Stomach (tissue), 8 donors: ENCODE measurements at regions not wholly inside any gene's neighbourhood (a gene's known extent, or its start where the extent isn't known, plus 50 kb on each side); places are given as distances from the start of the nearest gene placed in this dataset.

Experiments used
- DNase-seq, 2 donors: peaks; one replicate each; pipeline versions ENCODE4 v3.0.0 to v3.0.0-alpha.2; 2013 to 2019
- H3K27ac ChIP-seq, 5 donors: fragments of 200-600 bp in 4 of 5; sonication (generic) in 4 of 5; one replicate each; pipeline ENCODE4 v1.5.1; 2013 to 2019; ENCODE audit warnings: mild to moderate bottlenecking in 1 of 5, moderate library complexity in 1 of 5
- H3K27me3 ChIP-seq, 3 donors: fragments of 200-600 bp; sonication (generic); one replicate each; pipeline ENCODE4 v1.5.1; 2017 to 2019; ENCODE audit warnings: mixed run types in 1 of 3
- H3K36me3 ChIP-seq, 4 donors: fragments of 200-600 bp; sonication (generic); 1 replicate in 3 of 4; 2 replicates in 1 of 4; pipeline ENCODE4 v1.5.1; 2016 to 2019
- H3K4me1 ChIP-seq, 4 donors: fragments of 200-600 bp; sonication (generic); one replicate each; pipeline ENCODE4 v1.5.1; 2016 to 2019
- H3K4me3 ChIP-seq, 4 donors: fragments of 200-600 bp; sonication (generic) in 3 of 4; one replicate each; pipeline ENCODE4 v1.5.1; 2016 to 2019; ENCODE audit warnings: mild to moderate bottlenecking in 1 of 4
- H3K9me3 ChIP-seq, 4 donors: fragments of 200-600 bp; sonication (generic); one replicate each; pipeline ENCODE4 v1.5.1; 2016 to 2019
- CTCF ChIP-seq, 7 experiments: fragments of 450-650 bp in 4 of 7; fragments of 200-600 bp in 3 of 7; sonication (generic) in 3 of 7; IDR thresholded peaks; one replicate each; pipeline ENCODE4 v1.5.1; 2016 to 2019; ENCODE audit warnings: antibody characterized with exemption in 7 of 7, control low read depth in 2 of 7, mild to moderate bottlenecking in 1 of 7
- EP300 ChIP-seq: sonication (generic); formaldehyde crosslinking; IDR thresholded peaks from one replicate; pipeline ENCODE4 v1.6.1; 2017; ENCODE audit warnings: antibody characterized with exemption
- POLR2A ChIP-seq, 4 donors: fragments of 450-650 bp; IDR thresholded peaks; one replicate each; pipeline ENCODE4 v1.6.1; 2016; ENCODE audit warnings: antibody characterized with exemption in 4 of 4, control low read depth in 2 of 4, mild to moderate bottlenecking in 1 of 4, moderate library complexity in 1 of 4
- POLR2AphosphoS5 ChIP-seq, 3 donors: sonication (generic); formaldehyde crosslinking; IDR thresholded peaks; one replicate each; pipeline ENCODE4 v1.6.1; 2016; ENCODE audit warnings: antibody characterized with exemption in 3 of 3
- WGBS, 5 donors: extraction: QIAGEN DNeasy Blood & Tissue Kit in 3 of 5; methylation state at CpG; one replicate each; pipeline versions ENCODE4 v1.1.5 to v1.1.7; 2013 to 2018; 5-methylcytosine and 5-hydroxymethylcytosine counted together
- intact Hi-C: fragments of 100-400 bp; cut with DNase I; formaldehyde crosslinking; loops from one replicate; pipeline ENCODE4 v1.15.1; 2023; ENCODE audit warnings: low total_unique reads
- donor health status: healthy with polysubstance abuse.
- donor health status: Bipolar disorder and iron deficiency.
- donor health status: healthy.

DNA sequence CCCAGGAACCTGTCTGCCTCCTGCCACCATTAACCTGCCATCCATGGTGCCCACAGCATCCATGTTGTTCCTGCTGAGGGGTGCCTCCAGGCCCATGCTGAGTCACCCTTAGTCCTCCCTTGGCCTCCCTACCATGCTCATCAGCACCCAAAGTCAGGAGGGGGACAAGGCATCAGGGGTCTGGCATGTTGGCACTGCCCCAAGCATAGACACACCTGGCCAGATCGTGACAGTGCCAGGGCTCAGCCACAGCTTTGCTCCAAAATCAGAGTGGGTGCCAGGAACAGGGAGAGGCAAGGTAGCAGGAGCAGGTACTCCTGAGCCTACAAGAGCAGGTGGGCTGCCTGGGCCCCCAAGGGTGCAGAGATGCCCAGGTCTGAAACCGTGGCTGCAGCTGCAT is 566.6 kb downstream of the TLE1 start:
- Histone ChIP-seq H3K4me3 (no peak overlapping the region), H3K36me3 (no peaks in the 10 kb centered on the region), H3K27ac (no peak overlapping the region), H3K27me3 (no peaks in the 10 kb centered on the region), H3K4me1 (no peaks in the 10 kb centered on the region), H3K9me3 (no peaks in the 10 kb centered on the region)
- DNase-seq: no peak
- intact Hi-C loops: no loop called here
- 79 to 94% (median 87%) methylated on average over 2 of the region's 2 CpGs; no CpG with 5 or more reads in 1 of the 5 donors for whole genome bisulfite sequencing, 5 donors
- no peak for TF ChIP-seq EP300
- TF ChIP-seq CTCF (IDR thresholded peaks at IDR 0.05): no peak
- TF ChIP-seq POLR2A (IDR thresholded peaks at IDR 0.05): no peak
- no peak for TF ChIP-seq POLR2AphosphoS5 (IDR thresholded peaks at IDR 0.05)

DNA sequence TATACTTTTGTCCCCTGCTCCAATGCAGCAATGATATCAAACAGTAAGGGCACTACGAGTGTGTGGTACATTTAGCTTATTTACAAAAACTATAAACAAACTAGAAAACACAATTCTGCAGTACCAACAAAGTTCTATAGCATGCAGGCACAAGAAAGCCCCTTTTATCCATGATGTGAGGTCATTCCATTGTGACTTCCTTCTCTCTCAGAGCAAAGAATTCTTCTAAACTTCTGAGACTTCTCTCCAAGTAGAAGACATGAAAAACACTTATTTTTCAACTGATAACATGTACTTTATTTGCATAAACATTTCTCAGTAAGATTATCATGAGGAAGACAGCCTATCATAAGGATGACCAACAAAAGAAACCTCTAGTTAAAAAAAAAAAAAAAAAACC is 569.8 kb downstream of the TLE1 start:
- H3K4me3 ChIP-seq: no peak overlapping the region
- TF ChIP-seq POLR2A (IDR thresholded peaks at IDR 0.05) (no peak), EP300 (no peak), CTCF (IDR thresholded peaks at IDR 0.05) (no peak), POLR2AphosphoS5 (IDR thresholded peaks at IDR 0.05) (no peak)
- intact Hi-C loops: no loop called here
- no peaks in the 10 kb centered on the region for H3K36me3 ChIP-seq
- no peaks in the 10 kb centered on the region for H3K27me3 ChIP-seq
- no peak overlapping the region for H3K27ac ChIP-seq
- WGBS, 5 donors: 68 to 76% (median 70%) methylated on average over 1 of the region's 1 CpG
- H3K4me1 ChIP-seq: no peaks in the 10 kb centered on the region
- no peaks in the 10 kb centered on the region for H3K9me3 ChIP-seq
- DNase-seq: no peak

DNA sequence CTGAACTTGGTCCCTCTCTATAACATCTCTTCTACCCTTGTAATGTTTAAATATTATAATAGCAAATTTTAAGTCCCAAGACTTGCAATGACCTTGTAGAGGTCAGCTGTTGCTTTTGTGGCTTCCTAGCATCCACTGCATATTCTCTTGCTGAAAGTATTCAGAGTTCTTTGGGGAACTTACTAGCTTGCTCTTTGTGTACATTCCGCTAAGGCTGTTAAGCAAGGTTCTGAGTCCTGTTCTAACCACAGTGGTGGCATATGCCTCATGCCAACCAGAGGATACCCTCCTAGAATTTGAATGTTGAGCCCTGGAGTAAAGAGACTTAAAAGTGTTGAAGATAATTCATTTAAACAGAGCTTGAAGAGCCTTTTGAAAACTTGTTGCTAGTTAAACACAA is 570.9 kb downstream of the TLE1 start:
- 89 to 100% (median 95%) methylated on average over 1 of the region's 1 CpG for WGBS, 5 donors
- H3K27me3 ChIP-seq: no peaks in the 10 kb centered on the region
- DNase-seq: no peak
- no peaks in the 10 kb centered on the region for H3K4me1 ChIP-seq
- no peak overlapping the region for H3K4me3 ChIP-seq
- intact Hi-C loops: no loop called here
- H3K27ac ChIP-seq: no peak overlapping the region
- TF ChIP-seq EP300 (no peak), POLR2AphosphoS5 (IDR thresholded peaks at IDR 0.05) (no peak), CTCF (IDR thresholded peaks at IDR 0.05) (no peak)
- no peaks in the 10 kb centered on the region for H3K9me3 ChIP-seq
- H3K36me3 ChIP-seq: no peaks in the 10 kb centered on the region

DNA sequence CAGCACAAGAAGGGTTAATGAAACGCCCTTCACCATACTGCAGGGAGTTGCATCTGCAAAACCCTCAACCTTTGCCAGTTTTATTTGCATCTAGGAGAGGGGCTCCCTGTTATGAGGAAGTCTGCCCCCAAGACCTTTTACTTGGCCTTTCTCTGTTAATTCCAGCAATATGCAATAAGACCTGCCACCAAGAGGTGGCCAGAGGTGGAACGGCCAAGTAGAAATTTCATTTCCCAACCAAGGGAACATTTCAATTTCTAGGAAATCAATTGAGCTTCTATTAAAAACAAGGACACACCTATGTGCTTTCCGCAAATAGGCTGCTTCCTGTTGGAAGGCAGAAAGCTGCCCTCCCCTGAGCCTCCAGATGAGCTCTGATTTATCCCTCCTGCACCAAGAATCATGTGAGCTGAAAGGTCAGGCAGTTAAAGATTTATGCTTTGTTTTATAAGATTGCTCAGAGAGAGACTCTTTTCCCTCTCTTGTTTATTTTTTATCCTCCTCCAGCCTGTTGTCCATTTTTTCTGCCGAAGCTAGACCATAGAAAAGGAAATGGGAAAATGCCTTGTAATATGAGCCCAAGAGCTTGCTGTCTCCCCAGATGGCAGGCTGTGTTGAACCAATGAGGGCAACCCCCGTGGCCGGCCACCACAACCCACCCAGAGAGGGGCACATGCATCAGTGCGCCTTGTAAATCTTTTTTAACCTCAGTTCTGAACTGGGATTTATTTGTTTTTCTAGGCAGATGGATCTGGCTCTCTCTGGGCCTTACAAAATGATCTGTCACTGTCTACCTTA is 572.8 kb downstream of the TLE1 start:
- Histone ChIP-seq H3K4me3 (no peak overlapping the region), H3K4me1 (no peaks in the 10 kb centered on the region), H3K27ac (no peak overlapping the region), H3K27me3 (no peaks in the 10 kb centered on the region), H3K36me3 (no peaks in the 10 kb centered on the region), H3K9me3 (no peaks in the 10 kb centered on the region)
- TF ChIP-seq POLR2AphosphoS5 (IDR thresholded peaks at IDR 0.05): no peak
- TF ChIP-seq EP300: no peak
- TF ChIP-seq POLR2A (IDR thresholded peaks at IDR 0.05): no peak
- intact Hi-C loops: no loop called here
- WGBS, 5 donors: 68 to 72% (median 71%) methylated on average over 7 of the region's 7 CpGs
- DNase-seq: no peak

GRCh38 chr9:81113453-81114124 is 575.8 kb downstream of the TLE1 start:
- WGBS, 5 donors: 66 to 76% (median 72%) methylated on average over 7 of the region's 7 CpGs

More at GRCh38 chr9:81113453-81114124, 575.8 kb downstream of the TLE1 start:
- no peak overlapping the region for H3K27ac ChIP-seq
- H3K9me3 ChIP-seq: no peaks in the 10 kb centered on the region
- H3K36me3 ChIP-seq: no peaks in the 10 kb centered on the region
- intact Hi-C loops: no loop called here
- peak in 1 of 2 donors; percentile 37 for DNase-seq
- TF ChIP-seq CTCF (IDR thresholded peaks at IDR 0.05): no peak
- no peak for TF ChIP-seq EP300
- TF ChIP-seq POLR2A (IDR thresholded peaks at IDR 0.05): no peak
- no peak for TF ChIP-seq POLR2AphosphoS5 (IDR thresholded peaks at IDR 0.05)
- H3K4me1 ChIP-seq: no peaks in the 10 kb centered on the region
- no peaks in the 10 kb centered on the region for H3K27me3 ChIP-seq
- no peak overlapping the region for H3K4me3 ChIP-seq
